ENCODE measurements at regions not wholly inside any gene's neighbourhood (a gene's known extent, or its start where the extent isn't known, plus 50 kb on each side); places are given as distances from the start of the nearest gene placed in this dataset.

GRCh38 chr18:41783879-41784278 is 171.2 kb upstream of the PIK3C3 start:
- Histone ChIP-seq H2AFZ (replicated peaks) (no peak overlapping the region), H4K20me1 (ENCODE audit: low read depth) (no peaks in the 10 kb centered on the region), H3K79me2 (ENCODE audit: low read depth) (no peaks in the 10 kb centered on the region), H3K27me3 (no peaks in the 10 kb centered on the region), H3K36me3 (no peaks in the 10 kb centered on the region), H3K9me3 (ENCODE audit: low read depth) (no peaks in the 10 kb centered on the region), H3K9ac (no peak overlapping the region), H3K4me3 (no peak overlapping the region), H3F3A (ENCODE audit: low read depth) (no peaks in the 10 kb centered on the region), H3K4me2 (peak overlapping the region; percentile 20), H3K27ac (no peak overlapping the region), H3K4me1 (peaks cover 10% of the 10 kb centered on the region)
- Mint-ChIP-seq H3K4me1 (peaks cover 7% of the 10 kb centered on the region), H3K4me3 (no peak overlapping the region), H3K36me3 (no peaks in the 10 kb centered on the region), H3K27me3 (ENCODE audit: insufficient read depth, low read depth) (no peaks in the 10 kb centered on the region), H3K9me3 (no peaks in the 10 kb centered on the region), H3K27ac (no peak overlapping the region)
- TF ChIP-seq EZH2phosphoT487 (IDR thresholded peaks at IDR 0.05) (no peak), CTCF (IDR thresholded peaks at IDR 0.05) (no peak), EZH2 (IDR thresholded peaks at IDR 0.05) (no peak)
- DNase-seq (ENCODE audit: low spot score), result no peak

GRCh38 chr18:41783065-41783818 is 171.8 kb upstream of the PIK3C3 start:
- Histone ChIP-seq H3K36me3 (no peaks in the 10 kb centered on the region), H2AFZ (replicated peaks) (peak overlapping the region; percentile 10), H3K4me2 (peak overlapping the region; percentile 20), H3K27me3 (no peaks in the 10 kb centered on the region), H3F3A (ENCODE audit: low read depth) (no peaks in the 10 kb centered on the region), H3K79me2 (ENCODE audit: low read depth) (no peaks in the 10 kb centered on the region), H3K4me1 (peaks cover 10% of the 10 kb centered on the region), H3K9me3 (ENCODE audit: low read depth) (no peaks in the 10 kb centered on the region), H3K27ac (no peak overlapping the region), H4K20me1 (ENCODE audit: low read depth) (no peaks in the 10 kb centered on the region), H3K4me3 (no peak overlapping the region), H3K9ac (no peak overlapping the region)
- H3K4me1 Mint-ChIP-seq, result peaks cover 7% of the 10 kb centered on the region
- H3K9me3 Mint-ChIP-seq, result no peaks in the 10 kb centered on the region
- no peaks in the 10 kb centered on the region for H3K27me3 Mint-ChIP-seq (ENCODE audit: insufficient read depth, low read depth)
- H3K27ac Mint-ChIP-seq, result no peak overlapping the region
- DNase-seq (ENCODE audit: low spot score), result peak; percentile 9
- H3K4me3 Mint-ChIP-seq, result no peak overlapping the region
- TF ChIP-seq EZH2 (IDR thresholded peaks at IDR 0.05) (no peak), CTCF (IDR thresholded peaks at IDR 0.05) (no peak), EZH2phosphoT487 (IDR thresholded peaks at IDR 0.05) (no peak)
- H3K36me3 Mint-ChIP-seq, result no peaks in the 10 kb centered on the region

GRCh38 chr18:41771973-41772372 is 183.1 kb upstream of the PIK3C3 start:
- Histone ChIP-seq H3K4me2 (no peak overlapping the region), H3K36me3 (no peaks in the 10 kb centered on the region), H3K27ac (no peak overlapping the region), H3K79me2 (ENCODE audit: low read depth) (no peaks in the 10 kb centered on the region), H3K9ac (no peak overlapping the region), H3F3A (ENCODE audit: low read depth) (no peaks in the 10 kb centered on the region), H4K20me1 (ENCODE audit: low read depth) (no peaks in the 10 kb centered on the region), H3K4me3 (no peak overlapping the region), H3K27me3 (no peaks in the 10 kb centered on the region), H2AFZ (replicated peaks) (no peak overlapping the region), H3K9me3 (ENCODE audit: low read depth) (no peaks in the 10 kb centered on the region), H3K4me1 (no peaks in the 10 kb centered on the region)
- Mint-ChIP-seq H3K4me3 (no peak overlapping the region), H3K27ac (no peak overlapping the region), H3K27me3 (ENCODE audit: insufficient read depth, low read depth) (peaks cover 4% of the 10 kb centered on the region), H3K4me1 (no peaks in the 10 kb centered on the region), H3K36me3 (no peaks in the 10 kb centered on the region), H3K9me3 (peaks cover 3% of the 10 kb centered on the region)
- no peak for DNase-seq (ENCODE audit: low spot score)
- TF ChIP-seq CTCF (IDR thresholded peaks at IDR 0.05), result no peak
- TF ChIP-seq EZH2phosphoT487 (IDR thresholded peaks at IDR 0.05), result no peak
- TF ChIP-seq EZH2 (IDR thresholded peaks at IDR 0.05), result no peak
